Neuronal stem cell (in vitro differentiated cells): ENCODE measurements at regions not wholly inside any gene's neighbourhood (a gene's known extent, or its start where the extent isn't known, plus 50 kb on each side); places are given as distances from the start of the nearest gene placed in this dataset.

Experiments used
- DNase-seq: peaks from one replicate; pipeline ENCODE4 v3.0.0-alpha.2; 2013; ENCODE audit warnings: low spot score
- H2AFZ ChIP-seq: one replicate; pipeline ENCODE4 v1.6.1; 2013; ENCODE audit warnings: mild to moderate bottlenecking, low read length, inconsistent platforms
- H2AK5ac ChIP-seq: 2 replicates; pipeline ENCODE4 v1.6.1; 2013; ENCODE audit warnings: low read depth, mild to moderate bottlenecking, inconsistent platforms, low read length, moderate library complexity, mixed read lengths
- H2BK120ac ChIP-seq: 2 replicates; pipeline ENCODE4 v1.6.1; 2013; ENCODE audit warnings: low read depth, mild to moderate bottlenecking, inconsistent platforms, low read length, moderate library complexity, mixed read lengths
- H2BK12ac ChIP-seq: one replicate; pipeline ENCODE4 v1.6.1; 2013; ENCODE audit warnings: low read length, inconsistent platforms
- H2BK15ac ChIP-seq: 2 replicates; pipeline ENCODE4 v1.6.1; 2013; ENCODE audit warnings: mild to moderate bottlenecking, low read length, inconsistent platforms, mixed read lengths
- H2BK5ac ChIP-seq: one replicate; pipeline ENCODE4 v1.6.1; 2013; ENCODE audit warnings: inconsistent platforms, mild to moderate bottlenecking, low read length, moderate library complexity
- H3K14ac ChIP-seq: one replicate; pipeline ENCODE4 v1.6.1; 2013; ENCODE audit warnings: low read length, inconsistent platforms
- H3K18ac ChIP-seq: 2 replicates; pipeline ENCODE4 v1.6.1; 2013; ENCODE audit warnings: low read length, inconsistent platforms
- H3K23ac ChIP-seq: 2 replicates; pipeline ENCODE4 v1.6.1; 2013; ENCODE audit warnings: low read depth, mild to moderate bottlenecking, mixed read lengths, low read length, inconsistent platforms; ENCODE audit not compliant: poor library complexity
- H3K27ac ChIP-seq: replicated peaks from 3 replicates; pipeline ENCODE4 v1.5.1; 2013; ENCODE audit warnings: low read length, inconsistent platforms
- H3K27me3 ChIP-seq, 3 experiments: 2 replicates each; pipeline ENCODE4 v1.6.1; 2013; ENCODE audit warnings: low read length in 3 of 3, mild to moderate bottlenecking in 2 of 3, inconsistent platforms in 1 of 3, low read depth in 1 of 3, mixed read lengths in 1 of 3, moderate library complexity in 1 of 3; ENCODE audit not compliant: control insufficient read depth in 3 of 3, insufficient read depth in 3 of 3
- H3K36me3 ChIP-seq, 2 donors: replicated peaks in 1 of 2; 2 replicates each; pipeline ENCODE4 v1.6.1; 2013; ENCODE audit warnings: low read length in 2 of 2; ENCODE audit not compliant: control insufficient read depth in 2 of 2, insufficient read depth in 2 of 2
- H3K4ac ChIP-seq: 2 replicates; pipeline ENCODE4 v1.6.1; 2013; ENCODE audit warnings: inconsistent platforms, mild to moderate bottlenecking, low read length, moderate library complexity
- H3K4me1 ChIP-seq, 2 donors: 1 replicate in 1 of 2; 2 replicates in 1 of 2; pipeline ENCODE4 v1.6.1; 2013; ENCODE audit warnings: low read length in 2 of 2, low read depth in 1 of 2; ENCODE audit not compliant: control insufficient read depth in 2 of 2, insufficient read depth in 1 of 2
- H3K4me2 ChIP-seq: one replicate; pipeline ENCODE4 v1.6.1; 2013; ENCODE audit warnings: mild to moderate bottlenecking, low read length, inconsistent platforms; ENCODE audit not compliant: insufficient read depth, poor library complexity, severe bottlenecking
- H3K4me3 ChIP-seq, 2 donors: 2 replicates each; pipeline ENCODE4 v1.5.1; 2013; ENCODE audit warnings: low read length in 2 of 2, mild to moderate bottlenecking in 2 of 2, inconsistent platforms in 1 of 2, moderate library complexity in 1 of 2
- H3K79me1 ChIP-seq: one replicate; pipeline ENCODE4 v1.6.1; 2013; ENCODE audit warnings: low read depth, mild to moderate bottlenecking, inconsistent platforms, low read length, moderate library complexity
- H3K9ac ChIP-seq: one replicate; pipeline ENCODE4 v1.6.1; 2013; ENCODE audit warnings: mild to moderate bottlenecking, low read depth, low read length, inconsistent platforms; ENCODE audit not compliant: poor library complexity
- H3K9me3 ChIP-seq, 2 donors: replicated peaks in 1 of 2; 2 replicates each; pipeline versions ENCODE3 to v1.6.1; 2013; ENCODE audit warnings: low read length in 2 of 2, mild to moderate bottlenecking in 2 of 2, inconsistent platforms in 1 of 2, low read depth in 1 of 2, mixed read lengths in 1 of 2, moderate library complexity in 1 of 2; ENCODE audit not compliant: control insufficient read depth in 2 of 2, insufficient read depth in 1 of 2
- H4K8ac ChIP-seq: one replicate; pipeline ENCODE4 v1.6.1; 2013; ENCODE audit warnings: low read depth, mild to moderate bottlenecking, inconsistent platforms, low read length, moderate library complexity
- H4K91ac ChIP-seq: one replicate; pipeline ENCODE4 v1.6.1; 2013; ENCODE audit warnings: low read length, low read depth, mild to moderate bottlenecking, inconsistent platforms; ENCODE audit not compliant: poor library complexity
- WGBS, 2 donors: extraction: QIAGEN DNeasy Blood & Tissue Kit; methylation state at CpG; one replicate each; pipeline ENCODE4 v1.1.7; 2013; ENCODE audit warnings: missing lambda C conversion rate in 2 of 2, mixed read lengths in 1 of 2; ENCODE audit not compliant: insufficient read length in 2 of 2, insufficient replicate concordance in 1 of 2; ENCODE audit errors: extremely low coverage in 2 of 2; 5-methylcytosine and 5-hydroxymethylcytosine counted together

DNA sequence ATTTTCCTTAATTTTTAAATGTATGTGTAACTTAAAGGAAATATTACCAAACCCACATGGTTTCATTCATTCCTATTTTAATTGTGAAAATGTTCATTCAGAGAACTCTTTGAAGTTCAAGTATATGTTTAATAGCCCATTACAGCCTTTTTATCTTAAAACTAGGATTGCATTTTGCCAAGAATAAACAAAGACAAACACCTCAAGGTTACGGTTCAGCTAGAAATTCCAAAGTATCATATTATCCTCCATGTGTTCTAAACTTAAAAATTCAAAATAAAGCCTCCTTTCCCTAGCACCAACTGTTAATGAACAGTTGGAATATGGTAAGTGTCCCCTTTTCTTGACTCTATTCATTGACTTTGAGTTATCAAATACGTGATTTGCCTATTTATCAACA, 215.6 kb upstream of the SEMA3E start:
- no peak for DNase-seq
- Histone ChIP-seq H3K14ac (no peak overlapping the region), H3K4ac (no peak overlapping the region), H3K18ac (no peak overlapping the region), H2AK5ac (no peak overlapping the region), H3K27me3 (no peaks in the 10 kb centered on the region), H4K8ac (no peak overlapping the region), H3K9ac (no peak overlapping the region), H2AFZ (no peak overlapping the region), H2BK12ac (no peak overlapping the region), H2BK120ac (no peak overlapping the region), H3K23ac (no peak overlapping the region), H4K91ac (no peak overlapping the region), H3K4me2 (no peak overlapping the region), H3K36me3 (no peaks in the 10 kb centered on the region), H3K4me3 (no peak overlapping the region), H2BK15ac (no peak overlapping the region), H3K9me3 (no peaks in the 10 kb centered on the region), H2BK5ac (no peak overlapping the region), H3K4me1 (no peaks in the 10 kb centered on the region), H3K79me1 (no peaks in the 10 kb centered on the region), H3K27ac (no peak overlapping the region)
- WGBS, 2 donors, result no CpG with 5 or more reads among the region's 2 CpGs

DNA sequence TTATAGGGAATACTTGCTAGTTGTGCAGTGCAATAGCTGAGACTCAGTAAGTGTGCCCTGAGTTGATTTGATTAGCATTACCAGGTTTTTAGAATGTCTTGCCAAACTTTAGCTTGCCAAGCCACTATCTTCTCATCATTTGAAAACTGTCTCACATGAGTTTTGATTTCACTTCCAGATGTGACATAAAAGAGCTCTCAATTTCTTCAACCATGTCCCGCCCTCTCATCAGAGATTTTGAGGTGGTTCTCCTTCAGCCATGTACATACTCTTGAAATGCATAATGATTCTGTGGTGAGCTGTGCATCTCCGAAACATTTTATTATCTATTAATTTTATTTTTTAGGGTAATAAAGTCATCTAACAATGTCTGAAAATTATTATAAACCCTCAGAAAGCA, 215.0 kb upstream of the SEMA3E start:
- no peak overlapping the region for H4K91ac ChIP-seq

DNA sequence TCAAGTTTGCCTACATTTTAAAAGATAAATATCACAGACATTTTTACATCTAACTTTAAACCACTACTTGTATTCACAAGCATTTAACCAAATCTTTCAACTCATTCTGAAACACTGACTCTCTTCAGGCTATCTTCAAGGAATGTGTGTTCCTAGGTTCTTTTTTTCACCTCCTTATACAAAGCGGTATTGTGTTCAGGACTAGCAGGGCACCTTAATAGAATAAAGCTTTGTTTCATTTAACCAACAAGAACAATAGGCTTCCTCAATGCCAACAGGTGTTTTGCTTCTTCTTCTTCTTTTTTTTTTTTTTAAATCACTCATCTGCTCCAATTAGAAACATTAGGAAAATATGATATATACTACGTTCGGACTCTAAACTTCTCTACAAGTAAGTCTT, 212.9 kb upstream of the SEMA3E start:
- no peaks in the 10 kb centered on the region for H3K36me3 ChIP-seq
- WGBS, 2 donors, result no CpG with 5 or more reads among the region's 3 CpGs

More for the DNA sequence above, 215.0 kb upstream of the SEMA3E start:
- Histone ChIP-seq H3K23ac (no peak overlapping the region), H2BK120ac (no peak overlapping the region), H3K4me2 (no peak overlapping the region), H3K4me1 (no peaks in the 10 kb centered on the region), H3K4ac (no peak overlapping the region), H3K27ac (no peak overlapping the region), H2BK12ac (no peak overlapping the region), H3K27me3 (no peaks in the 10 kb centered on the region), H3K9ac (no peak overlapping the region), H3K9me3 (no peaks in the 10 kb centered on the region), H2BK15ac (no peak overlapping the region), H4K8ac (no peak overlapping the region), H3K36me3 (no peaks in the 10 kb centered on the region), H3K4me3 (no peak overlapping the region), H3K14ac (no peak overlapping the region), H2AFZ (no peak overlapping the region), H2AK5ac (no peak overlapping the region), H2BK5ac (no peak overlapping the region), H3K79me1 (no peaks in the 10 kb centered on the region), H3K18ac (no peak overlapping the region)
- WGBS, 2 donors, result no CpG with 5 or more reads among the region's 2 CpGs
- no peak for DNase-seq

DNA sequence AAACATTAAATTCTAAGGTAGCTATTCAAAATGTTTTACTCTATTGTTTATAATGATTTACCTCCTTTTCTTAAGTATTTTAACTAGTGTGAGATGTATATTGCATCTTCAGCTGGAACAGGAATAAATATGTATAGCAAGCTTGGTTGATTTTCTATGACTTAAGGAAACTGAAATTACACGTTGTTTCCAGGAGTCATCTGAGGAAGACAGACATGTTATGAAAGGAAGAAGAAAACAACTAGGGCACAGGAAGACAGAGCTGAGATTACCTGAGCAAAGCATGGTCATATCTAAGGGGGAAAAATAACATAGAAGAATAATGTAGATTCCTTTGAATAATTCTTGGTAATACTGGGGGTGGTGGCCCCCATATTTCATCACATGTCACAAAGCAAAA, 210.9 kb upstream of the SEMA3E start:
- Histone ChIP-seq H3K27me3 (no peaks in the 10 kb centered on the region), H3K4me2 (no peak overlapping the region)

More for the DNA sequence above, 212.9 kb upstream of the SEMA3E start:
- no peak overlapping the region for H2BK120ac ChIP-seq
- H3K18ac ChIP-seq, result no peak overlapping the region
- H2BK5ac ChIP-seq, result no peak overlapping the region
- H2AK5ac ChIP-seq, result no peak overlapping the region
- no peaks in the 10 kb centered on the region for H3K27me3 ChIP-seq
- H3K9ac ChIP-seq, result no peak overlapping the region
- no peaks in the 10 kb centered on the region for H3K9me3 ChIP-seq
- H3K27ac ChIP-seq, result no peak overlapping the region
- no peak for DNase-seq
- no peak overlapping the region for H3K4me3 ChIP-seq
- H4K91ac ChIP-seq, result no peak overlapping the region
- no peak overlapping the region for H2BK15ac ChIP-seq
- no peaks in the 10 kb centered on the region for H3K4me1 ChIP-seq
- no peak overlapping the region for H2BK12ac ChIP-seq
- no peak overlapping the region for H2AFZ ChIP-seq
- no peak overlapping the region for H3K14ac ChIP-seq
- no peak overlapping the region for H3K4me2 ChIP-seq
- no peak overlapping the region for H3K23ac ChIP-seq
- no peak overlapping the region for H3K4ac ChIP-seq
- no peaks in the 10 kb centered on the region for H3K79me1 ChIP-seq
- H4K8ac ChIP-seq, result no peak overlapping the region

More for the DNA sequence above, 210.9 kb upstream of the SEMA3E start:
- no peaks in the 10 kb centered on the region for H3K79me1 ChIP-seq
- WGBS, 2 donors, result no CpG with 5 or more reads among the region's 1 CpG
- H2AK5ac ChIP-seq, result no peak overlapping the region
- H3K9ac ChIP-seq, result no peak overlapping the region
- H3K18ac ChIP-seq, result no peak overlapping the region
- DNase-seq, result no peak
- H2BK12ac ChIP-seq, result no peak overlapping the region
- H2BK120ac ChIP-seq, result no peak overlapping the region
- H3K9me3 ChIP-seq, result no peaks in the 10 kb centered on the region
- H4K8ac ChIP-seq, result no peak overlapping the region
- H2BK5ac ChIP-seq, result no peak overlapping the region
- no peak overlapping the region for H2BK15ac ChIP-seq
- H2AFZ ChIP-seq, result no peak overlapping the region
- H3K23ac ChIP-seq, result no peak overlapping the region
- H3K4me1 ChIP-seq, result no peaks in the 10 kb centered on the region
- no peak overlapping the region for H3K4ac ChIP-seq
- H3K36me3 ChIP-seq, result no peaks in the 10 kb centered on the region
- H3K14ac ChIP-seq, result no peak overlapping the region
- H3K4me3 ChIP-seq, result no peak overlapping the region
- no peak overlapping the region for H4K91ac ChIP-seq
- H3K27ac ChIP-seq, result no peak overlapping the region
